Ishikawa (cell line): ENCODE measurements at regions not wholly inside any gene's neighbourhood (a gene's known extent, or its start where the extent isn't known, plus 50 kb on each side); places are given as distances from the start of the nearest gene placed in this dataset.

Experiments used
- CEBPB ChIP-seq: IDR thresholded peaks from 2 replicates; pipeline ENCODE4 v1.6.1; 2012
- CREB1 ChIP-seq: IDR thresholded peaks from 2 replicates; pipeline ENCODE4 v1.6.1; 2012; ENCODE audit warnings: low read depth
- EGR1 ChIP-seq: IDR thresholded peaks from 2 replicates; pipeline ENCODE4 v1.6.1; 2012
- EP300 ChIP-seq: IDR thresholded peaks from 2 replicates; pipeline ENCODE4 v1.6.1; 2012; ENCODE audit warnings: borderline replicate concordance
- FOXM1 ChIP-seq: IDR thresholded peaks from 2 replicates; pipeline ENCODE4 v1.6.1; 2012; ENCODE audit warnings: low read depth, borderline replicate concordance
- NFIC ChIP-seq: IDR thresholded peaks from 2 replicates; pipeline ENCODE4 v1.6.1; 2012
- RAD21 ChIP-seq: IDR thresholded peaks from 2 replicates; pipeline ENCODE4 v1.6.1; 2012; ENCODE audit warnings: low read depth
- TAF1 ChIP-seq: IDR thresholded peaks from 2 replicates; pipeline ENCODE4 v1.6.1; 2012; ENCODE audit warnings: low read depth, mild to moderate bottlenecking
- TCF12 ChIP-seq: IDR thresholded peaks from 2 replicates; pipeline ENCODE4 v1.6.1; 2012; ENCODE audit warnings: low read depth
- TEAD4 ChIP-seq: IDR thresholded peaks from 2 replicates; pipeline ENCODE4 v1.6.1; 2012
- YY1 ChIP-seq: IDR thresholded peaks from 2 replicates; pipeline ENCODE4 v1.6.1; 2012; ENCODE audit warnings: low read depth
- ZBTB7A ChIP-seq: IDR thresholded peaks from 2 replicates; pipeline ENCODE4 v1.6.1; 2012; ENCODE audit warnings: low read depth
- TF ChIP-seq, protein P1 (sequence below): IDR thresholded peaks from 2 replicates; pipeline ENCODE4 v1.6.1; 2012
- TF ChIP-seq, protein P2 (sequence below): IDR thresholded peaks from 2 replicates; pipeline ENCODE4 v1.6.1; 2012
- TF ChIP-seq, protein P3 (sequence below): IDR thresholded peaks from 2 replicates; pipeline ENCODE4 v1.6.1; 2012; ENCODE audit warnings: low read depth, mild to moderate bottlenecking

DNA sequence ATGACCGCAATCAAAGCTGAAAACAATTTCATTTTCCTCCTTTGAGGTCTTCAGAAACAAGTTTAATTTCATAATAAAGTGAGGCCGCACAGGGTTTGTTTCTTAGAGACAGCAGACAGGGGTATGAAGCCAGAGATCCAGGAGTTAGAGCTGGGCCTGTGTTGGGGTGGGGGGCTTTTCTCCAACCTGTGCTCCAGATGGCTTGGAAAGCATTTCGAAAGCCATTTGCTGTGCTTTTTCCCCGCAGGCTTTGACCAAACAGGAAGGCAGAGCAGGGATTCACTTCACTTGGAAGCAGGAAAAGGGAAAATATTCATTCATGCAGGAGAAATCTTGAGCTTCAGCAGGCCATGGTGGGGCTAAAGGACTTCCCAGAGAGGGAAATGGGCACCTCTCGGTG is 617.4 kb downstream of the SOX6 start:
- TF ChIP-seq, protein P1, sequence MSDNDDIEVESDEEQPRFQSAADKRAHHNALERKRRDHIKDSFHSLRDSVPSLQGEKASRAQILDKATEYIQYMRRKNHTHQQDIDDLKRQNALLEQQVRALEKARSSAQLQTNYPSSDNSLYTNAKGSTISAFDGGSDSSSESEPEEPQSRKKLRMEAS, result no peak
- no peak for TF ChIP-seq YY1
- TF ChIP-seq NFIC, result no peak
- no peak for TF ChIP-seq EGR1
- TF ChIP-seq FOXM1, result no peak

DNA sequence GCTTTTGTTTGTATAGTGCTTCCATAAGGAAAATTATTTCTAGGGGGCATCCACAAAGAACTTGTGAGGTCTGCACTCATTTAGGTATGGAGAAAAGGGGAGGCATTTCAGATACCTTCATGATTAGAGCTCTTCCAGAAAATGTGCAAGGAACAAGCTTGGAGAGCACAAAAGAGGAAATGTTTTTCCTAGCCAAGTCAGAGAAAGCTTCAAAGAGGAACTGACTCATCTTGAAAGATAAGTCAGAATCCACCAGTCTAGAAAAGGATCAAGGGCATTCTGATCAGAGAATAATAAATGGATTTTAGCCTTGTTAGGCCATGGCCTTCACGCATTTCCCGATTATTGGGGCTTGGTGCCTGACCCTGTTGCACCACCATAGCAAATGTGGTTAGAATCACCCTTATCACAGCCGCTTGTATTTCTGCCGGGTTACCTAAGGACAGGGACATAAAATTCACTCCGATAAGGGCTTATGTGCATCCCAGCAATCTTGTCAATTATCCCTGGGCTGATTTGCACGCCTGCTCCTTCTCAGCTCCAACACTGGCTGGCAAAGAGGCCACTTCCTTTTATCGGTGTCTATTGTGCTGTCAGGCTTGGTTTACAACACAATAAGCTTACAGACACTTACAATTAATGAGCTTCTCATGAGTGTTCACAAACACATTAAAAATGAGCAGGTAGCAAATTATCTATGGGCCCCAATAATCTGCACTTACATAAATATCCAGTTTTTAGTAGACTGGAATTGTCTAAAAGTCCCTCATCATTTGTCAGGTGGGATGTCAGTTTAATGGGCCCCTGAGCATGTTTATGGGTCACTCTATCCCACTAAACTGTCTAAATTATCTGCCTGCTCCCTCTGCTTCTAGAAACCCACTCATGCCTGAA is 613.5 kb downstream of the SOX6 start:
- TF ChIP-seq CEBPB (no peak), EGR1 (no peak), EP300 (no peak), RAD21 (no peak), ZBTB7A (no peak), TEAD4 (no peak), NFIC (no peak)
- TF ChIP-seq, protein P2, sequence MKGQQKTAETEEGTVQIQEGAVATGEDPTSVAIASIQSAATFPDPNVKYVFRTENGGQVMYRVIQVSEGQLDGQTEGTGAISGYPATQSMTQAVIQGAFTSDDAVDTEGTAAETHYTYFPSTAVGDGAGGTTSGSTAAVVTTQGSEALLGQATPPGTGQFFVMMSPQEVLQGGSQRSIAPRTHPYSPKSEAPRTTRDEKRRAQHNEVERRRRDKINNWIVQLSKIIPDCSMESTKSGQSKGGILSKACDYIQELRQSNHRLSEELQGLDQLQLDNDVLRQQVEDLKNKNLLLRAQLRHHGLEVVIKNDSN, result no peak

DNA sequence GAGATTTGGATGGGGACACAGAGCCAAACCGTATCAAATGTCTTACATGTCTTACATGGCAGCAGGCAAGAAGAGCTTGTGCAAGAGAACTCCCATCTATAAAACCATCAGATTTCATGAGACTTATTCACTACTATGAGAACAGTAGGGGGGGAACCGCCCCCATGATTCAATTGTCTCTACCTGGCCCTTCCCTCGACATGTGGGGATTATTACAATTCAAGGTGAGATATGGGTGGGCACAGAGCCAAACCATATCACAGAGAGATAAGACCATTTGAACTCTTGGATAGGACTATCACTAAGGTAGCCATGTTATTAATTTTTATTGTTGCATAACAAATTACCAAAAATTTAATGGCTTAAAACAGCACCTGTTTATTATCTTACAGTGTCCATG is 611.7 kb downstream of the SOX6 start:
- TF ChIP-seq, protein P3, sequence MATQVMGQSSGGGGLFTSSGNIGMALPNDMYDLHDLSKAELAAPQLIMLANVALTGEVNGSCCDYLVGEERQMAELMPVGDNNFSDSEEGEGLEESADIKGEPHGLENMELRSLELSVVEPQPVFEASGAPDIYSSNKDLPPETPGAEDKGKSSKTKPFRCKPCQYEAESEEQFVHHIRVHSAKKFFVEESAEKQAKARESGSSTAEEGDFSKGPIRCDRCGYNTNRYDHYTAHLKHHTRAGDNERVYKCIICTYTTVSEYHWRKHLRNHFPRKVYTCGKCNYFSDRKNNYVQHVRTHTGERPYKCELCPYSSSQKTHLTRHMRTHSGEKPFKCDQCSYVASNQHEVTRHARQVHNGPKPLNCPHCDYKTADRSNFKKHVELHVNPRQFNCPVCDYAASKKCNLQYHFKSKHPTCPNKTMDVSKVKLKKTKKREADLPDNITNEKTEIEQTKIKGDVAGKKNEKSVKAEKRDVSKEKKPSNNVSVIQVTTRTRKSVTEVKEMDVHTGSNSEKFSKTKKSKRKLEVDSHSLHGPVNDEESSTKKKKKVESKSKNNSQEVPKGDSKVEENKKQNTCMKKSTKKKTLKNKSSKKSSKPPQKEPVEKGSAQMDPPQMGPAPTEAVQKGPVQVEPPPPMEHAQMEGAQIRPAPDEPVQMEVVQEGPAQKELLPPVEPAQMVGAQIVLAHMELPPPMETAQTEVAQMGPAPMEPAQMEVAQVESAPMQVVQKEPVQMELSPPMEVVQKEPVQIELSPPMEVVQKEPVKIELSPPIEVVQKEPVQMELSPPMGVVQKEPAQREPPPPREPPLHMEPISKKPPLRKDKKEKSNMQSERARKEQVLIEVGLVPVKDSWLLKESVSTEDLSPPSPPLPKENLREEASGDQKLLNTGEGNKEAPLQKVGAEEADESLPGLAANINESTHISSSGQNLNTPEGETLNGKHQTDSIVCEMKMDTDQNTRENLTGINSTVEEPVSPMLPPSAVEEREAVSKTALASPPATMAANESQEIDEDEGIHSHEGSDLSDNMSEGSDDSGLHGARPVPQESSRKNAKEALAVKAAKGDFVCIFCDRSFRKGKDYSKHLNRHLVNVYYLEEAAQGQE, result no peak
- TF ChIP-seq RAD21 (no peak), CEBPB (no peak), EP300 (no peak), EGR1 (no peak), TAF1 (no peak), YY1 (no peak), TCF12 (no peak), ZBTB7A (no peak), NFIC (no peak), CREB1 (no peak), FOXM1 (no peak), TEAD4 (no peak)
- TF ChIP-seq, protein P2, result no peak
- TF ChIP-seq, protein P1, result no peak

DNA sequence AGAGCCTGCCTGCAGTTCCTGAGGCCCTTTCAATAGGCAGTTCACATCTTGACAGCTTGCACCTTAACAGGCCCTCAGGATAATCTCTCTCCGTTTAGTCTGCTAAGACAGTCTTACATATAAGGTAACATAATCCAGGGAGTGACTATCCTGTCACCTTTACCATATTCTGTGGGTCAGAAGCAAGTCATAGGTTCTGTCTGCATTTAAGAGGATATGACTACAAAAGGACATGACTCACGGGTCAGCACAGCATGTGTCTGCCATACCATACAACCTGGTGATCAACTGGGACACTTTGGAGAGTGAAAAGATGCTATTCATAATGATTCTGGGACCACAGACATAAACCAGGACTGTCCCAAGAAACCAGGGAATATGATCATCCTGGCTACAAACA is 611.1 kb downstream of the SOX6 start:
- TF ChIP-seq NFIC (no peak), EGR1 (no peak), TEAD4 (no peak), TAF1 (no peak), TCF12 (no peak), CEBPB (no peak), ZBTB7A (no peak), CREB1 (no peak), FOXM1 (no peak), EP300 (no peak), YY1 (no peak), RAD21 (no peak)
- TF ChIP-seq, protein P3, result no peak
- TF ChIP-seq, protein P2, result no peak
- TF ChIP-seq, protein P1, result no peak

DNA sequence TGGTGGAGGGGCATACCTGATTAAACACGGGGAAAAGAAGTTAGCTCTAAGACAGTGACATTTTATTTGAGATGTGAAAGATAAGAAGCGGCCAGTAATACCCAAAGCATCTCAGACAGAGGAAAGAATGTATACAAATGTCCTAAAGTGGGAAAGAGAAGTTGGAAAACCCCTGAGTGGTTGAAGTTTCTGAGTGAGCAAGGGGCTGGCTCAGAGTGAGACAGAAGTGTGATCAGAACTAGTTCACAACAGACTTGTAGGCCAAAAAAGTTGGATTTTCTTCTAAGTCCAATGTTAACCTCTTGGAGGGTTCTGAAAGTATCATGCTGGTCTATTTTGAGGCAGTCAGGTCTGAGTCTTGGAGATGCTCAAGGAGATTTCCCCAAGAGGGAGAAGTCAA is 608.7 kb downstream of the SOX6 start:
- no peak for TF ChIP-seq CREB1
- TF ChIP-seq TAF1, result no peak
- TF ChIP-seq EGR1, result no peak
- TF ChIP-seq TCF12, result no peak
- TF ChIP-seq, protein P2, result no peak
- TF ChIP-seq EP300, result no peak
- no peak for TF ChIP-seq CEBPB
- no peak for TF ChIP-seq TEAD4
- no peak for TF ChIP-seq YY1
